HG03135 (cell line): ENCODE measurements at regions not wholly inside any gene's neighbourhood (a gene's known extent, or its start where the extent isn't known, plus 50 kb on each side); places are given as distances from the start of the nearest gene placed in this dataset.
A peak's percentile ranks its signal among the peaks of the same experiment; 100 is the strongest.

Source experiments
- ATAC-seq: cut with Tn5 transposase; IDR thresholded peaks from one replicate; pipeline ENCODE4 v1.9.1; 2021; ENCODE audit warnings: mild to moderate bottlenecking, moderate library complexity; ENCODE audit not compliant: unreplicated experiment

- ATAC-seq, result no peak
These were observed 337.8 kb upstream of the CBLB start for GRCh38 chr3:106206613-106207012.

GRCh38 chr3:106208251-106208650, 339.4 kb upstream of the CBLB start:
- no peak for ATAC-seq

- no peak for ATAC-seq
These were observed 340.2 kb upstream of the CBLB start for GRCh38 chr3:106208967-106209366.

- no peak for ATAC-seq
These were observed 340.7 kb upstream of the CBLB start for GRCh38 chr3:106209482-106209881.

- ATAC-seq, result no peak
These were observed 342.1 kb upstream of the CBLB start for GRCh38 chr3:106210923-106211322.

- no peak for ATAC-seq
These were observed 343.9 kb upstream of the CBLB start for GRCh38 chr3:106212665-106213222.

- no peak for ATAC-seq
These were observed 345.1 kb upstream of the CBLB start for GRCh38 chr3:106213954-106214353.

- no peak for ATAC-seq
These were observed 345.8 kb upstream of the CBLB start for GRCh38 chr3:106214641-106215040.

- no peak for ATAC-seq
These were observed 346.2 kb upstream of the CBLB start for GRCh38 chr3:106215047-106215446.

GRCh38 chr3:106217745-106218144, 348.9 kb upstream of the CBLB start:
- no peak for ATAC-seq

GRCh38 chr3:106227068-106227467, 358.3 kb upstream of the CBLB start:
- ATAC-seq, result no peak

- no peak for ATAC-seq
These were observed 359.5 kb upstream of the CBLB start for GRCh38 chr3:106228271-106228670.

GRCh38 chr3:106229495-106230278, 360.9 kb upstream of the CBLB start:
- no peak for ATAC-seq

GRCh38 chr3:106231086-106231485, 362.3 kb upstream of the CBLB start:
- no peak for ATAC-seq

- ATAC-seq, result no peak
These were observed 364.1 kb upstream of the CBLB start for GRCh38 chr3:106232956-106233355.

GRCh38 chr3:106239195-106239697, 370.4 kb upstream of the CBLB start:
- no peak for ATAC-seq

- ATAC-seq, result no peak
These were observed 372.8 kb upstream of the CBLB start for GRCh38 chr3:106241593-106241992.

- no peak for ATAC-seq
These were observed 374.0 kb upstream of the CBLB start for GRCh38 chr3:106242781-106243180.

GRCh38 chr3:106245400-106245799, 376.6 kb upstream of the CBLB start:
- ATAC-seq, result no peak

GRCh38 chr3:106247902-106248684, 379.3 kb upstream of the CBLB start:
- peak; percentile 83 for ATAC-seq

- no peak for ATAC-seq
These were observed 380.3 kb upstream of the CBLB start for GRCh38 chr3:106249159-106249558.

GRCh38 chr3:106249981-106250380, 381.2 kb upstream of the CBLB start:
- no peak for ATAC-seq
